Activated effector memory CD4-positive, alpha-beta T cell treated with anti-CD3 and anti-CD28 coated beads, Interleukin-2, amount 50 U/mL, for 16 hours (primary cell): ENCODE measurements at regions not wholly inside any gene's neighbourhood (a gene's known extent, or its start where the extent isn't known, plus 50 kb on each side); places are given as distances from the start of the nearest gene placed in this dataset.
"Not testable (repeated sequence)": the region's sequence is repeated elsewhere in the genome, so short reads cannot be mapped to it uniquely, and the experiment has no call there.

ENCODE experiments used
- DNase-seq: peaks from one replicate; pipeline ENCODE4 v3.0.0-alpha.2; 2020

- no peak for DNase-seq
Observed at GRCh38 chr6:5896476-5897200, 110.1 kb downstream of the NRN1 start.

- no peak for DNase-seq
Observed at GRCh38 chr6:5894357-5894756, 112.4 kb downstream of the NRN1 start.

GRCh38 chr6:5893295-5893694 is 113.4 kb downstream of the NRN1 start:
- no peak for DNase-seq

- no peak for DNase-seq
Observed at GRCh38 chr6:5892669-5893068, 114.1 kb downstream of the NRN1 start.

- no peak for DNase-seq
Observed at GRCh38 chr6:5878792-5879191, 127.9 kb downstream of the NRN1 start.

- no peak for DNase-seq
Observed at GRCh38 chr6:5876076-5876475, 130.6 kb downstream of the NRN1 start.

GRCh38 chr6:5873976-5874375 is 132.7 kb downstream of the NRN1 start:
- not testable (repeated sequence) for DNase-seq

- no peak for DNase-seq
Observed at GRCh38 chr6:5871296-5871695, 135.4 kb downstream of the NRN1 start.

GRCh38 chr6:5869676-5870075 is 137.0 kb downstream of the NRN1 start:
- no peak for DNase-seq

GRCh38 chr6:5869261-5869660 is 137.5 kb downstream of the NRN1 start:
- DNase-seq = no peak

GRCh38 chr6:5866547-5867051 is 140.1 kb downstream of the NRN1 start:
- no peak for DNase-seq

GRCh38 chr6:5865506-5866031 is 141.2 kb downstream of the NRN1 start:
- no peak for DNase-seq

GRCh38 chr6:5860849-5861248 is 145.9 kb downstream of the NRN1 start:
- DNase-seq = no peak

GRCh38 chr6:5855787-5856470 is 150.8 kb downstream of the NRN1 start:
- DNase-seq = no peak

- DNase-seq = no peak
Observed at GRCh38 chr6:5854899-5855298, 151.8 kb downstream of the NRN1 start.

- peak; percentile 90 for DNase-seq
Observed at GRCh38 chr6:5851261-5851757, 155.4 kb downstream of the NRN1 start.

- DNase-seq = no peak
Observed at GRCh38 chr6:5850848-5851255, 155.9 kb downstream of the NRN1 start.

- DNase-seq = no peak
Observed at GRCh38 chr6:5846889-5847288, 159.8 kb downstream of the NRN1 start.

GRCh38 chr6:5846335-5846734 is 160.4 kb downstream of the NRN1 start:
- no peak for DNase-seq

- DNase-seq = no peak
Observed at GRCh38 chr6:5843078-5843477, 163.6 kb downstream of the NRN1 start.

- no peak for DNase-seq
Observed at GRCh38 chr6:5840734-5841390, 165.9 kb downstream of the NRN1 start.

- no peak for DNase-seq
Observed at GRCh38 chr6:5838656-5839396, 167.9 kb downstream of the NRN1 start.

GRCh38 chr6:5837323-5837722 is 169.4 kb downstream of the NRN1 start:
- DNase-seq = no peak
